ENCODE measurements at regions not wholly inside any gene's neighbourhood (a gene's known extent, or its start where the extent isn't known, plus 50 kb on each side); places are given as distances from the start of the nearest gene placed in this dataset.

- Histone ChIP-seq H3K27ac (ENCODE audit: low read length) (no peak overlapping the region), H3K4me1 (ENCODE audit: control insufficient read depth, low read depth, low read length) (no peaks in the 10 kb centered on the region)
These were observed 402.0 kb downstream of the PTPRU start for GRCh38 chr1:29638281-29638680.

GRCh38 chr1:29636936-29637335 is 400.6 kb downstream of the PTPRU start:
- H3K27ac ChIP-seq (ENCODE audit: low read length), result no peak overlapping the region
- no peaks in the 10 kb centered on the region for H3K36me3 ChIP-seq (ENCODE audit: control insufficient read depth, low read depth, low read length)
- H3K4me3 ChIP-seq (ENCODE audit: low read length), result no peak overlapping the region
- H3K4me1 ChIP-seq (ENCODE audit: control insufficient read depth, low read depth, low read length), result no peaks in the 10 kb centered on the region
- H3K9me3 ChIP-seq (ENCODE audit: control insufficient read depth, low read depth, low read length), result no peaks in the 10 kb centered on the region
- H3K9ac ChIP-seq (ENCODE audit: low read length), result no peak overlapping the region
- H3K27me3 ChIP-seq (ENCODE audit: control insufficient read depth, insufficient read depth, low read length), result no peaks in the 10 kb centered on the region

More at GRCh38 chr1:29638281-29638680, 402.0 kb downstream of the PTPRU start:
- Histone ChIP-seq H3K27me3 (ENCODE audit: control insufficient read depth, insufficient read depth, low read length) (no peaks in the 10 kb centered on the region), H3K36me3 (ENCODE audit: control insufficient read depth, low read depth, low read length) (no peaks in the 10 kb centered on the region), H3K9me3 (ENCODE audit: control insufficient read depth, low read depth, low read length) (no peaks in the 10 kb centered on the region), H3K4me3 (ENCODE audit: low read length) (no peak overlapping the region), H3K9ac (ENCODE audit: low read length) (no peak overlapping the region)

DNA sequence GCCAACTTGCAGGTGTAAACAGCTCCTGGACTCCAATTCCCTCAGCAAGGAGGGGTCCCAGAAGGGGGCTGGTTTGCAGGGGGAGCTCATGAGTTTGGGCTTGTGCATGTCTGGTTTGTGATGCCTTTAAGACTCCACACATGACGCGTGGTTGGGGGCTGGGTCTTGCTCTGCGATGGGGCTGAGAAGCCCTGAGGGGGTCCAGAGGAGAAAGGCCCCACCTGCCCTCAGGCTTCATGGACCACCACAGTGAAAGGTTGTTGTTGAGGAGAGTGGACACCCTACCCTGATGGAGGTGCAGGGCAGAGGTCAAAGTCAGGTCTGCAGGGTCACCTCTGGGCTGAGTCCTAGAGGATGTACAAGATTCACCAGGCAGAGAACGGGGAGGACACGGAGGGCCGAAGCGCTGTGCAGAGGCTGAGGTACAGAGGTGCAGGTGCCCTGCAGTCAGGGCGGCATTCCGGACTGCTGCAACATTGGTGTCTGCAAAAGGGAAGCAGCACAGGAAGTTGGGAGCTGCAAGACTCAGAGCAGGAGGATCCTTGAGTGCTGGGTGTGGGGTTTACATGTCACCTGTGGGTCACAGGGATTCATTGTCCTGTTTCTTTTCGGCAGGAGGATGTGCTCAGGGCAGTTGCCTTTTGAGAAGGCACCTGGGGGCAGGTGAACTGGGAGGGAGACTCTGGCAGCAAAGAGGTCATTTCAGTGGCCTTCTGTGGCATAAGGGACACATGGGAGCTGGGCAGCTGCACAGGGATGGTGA is 399.4 kb downstream of the PTPRU start:
- Histone ChIP-seq H3K27ac (ENCODE audit: low read length) (no peak overlapping the region), H3K9ac (ENCODE audit: low read length) (no peak overlapping the region), H3K9me3 (ENCODE audit: control insufficient read depth, low read depth, low read length) (no peaks in the 10 kb centered on the region), H3K27me3 (ENCODE audit: control insufficient read depth, insufficient read depth, low read length) (no peaks in the 10 kb centered on the region), H3K4me3 (ENCODE audit: low read length) (no peak overlapping the region), H3K36me3 (ENCODE audit: control insufficient read depth, low read depth, low read length) (no peaks in the 10 kb centered on the region), H3K4me1 (ENCODE audit: control insufficient read depth, low read depth, low read length) (no peaks in the 10 kb centered on the region)

DNA sequence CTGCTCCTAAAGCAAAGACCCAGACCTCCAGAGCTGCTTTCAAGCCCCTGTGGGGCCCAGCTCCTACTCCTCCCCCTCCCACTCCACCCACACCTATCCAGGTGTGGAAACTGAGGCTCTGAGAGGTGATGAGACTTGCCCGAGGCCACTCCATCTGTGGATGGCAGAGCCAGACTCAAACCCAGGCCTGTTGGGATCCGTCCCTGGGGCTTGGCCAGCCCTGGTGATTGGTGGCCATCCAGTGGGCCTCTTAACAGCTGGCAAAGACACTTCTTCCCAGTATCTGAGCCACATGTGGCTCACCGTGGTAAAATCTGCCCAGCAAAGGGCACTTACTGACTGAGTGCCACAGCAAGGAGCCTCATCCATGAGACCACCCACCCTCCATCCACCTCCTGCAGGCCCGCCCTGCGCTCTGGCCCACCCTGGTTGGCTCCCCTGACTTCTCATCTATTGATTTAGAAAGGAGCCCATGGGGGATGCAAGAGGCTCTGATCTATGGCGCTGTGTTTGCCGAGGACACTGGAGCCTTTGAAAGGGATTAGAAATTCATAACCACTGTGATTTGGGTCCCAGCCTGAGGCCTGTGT is 398.5 kb downstream of the PTPRU start:
- Histone ChIP-seq H3K9ac (ENCODE audit: low read length) (no peak overlapping the region), H3K27me3 (ENCODE audit: control insufficient read depth, insufficient read depth, low read length) (no peaks in the 10 kb centered on the region), H3K9me3 (ENCODE audit: control insufficient read depth, low read depth, low read length) (no peaks in the 10 kb centered on the region), H3K4me3 (ENCODE audit: low read length) (no peak overlapping the region), H3K27ac (ENCODE audit: low read length) (no peak overlapping the region), H3K4me1 (ENCODE audit: control insufficient read depth, low read depth, low read length) (no peaks in the 10 kb centered on the region), H3K36me3 (ENCODE audit: control insufficient read depth, low read depth, low read length) (no peaks in the 10 kb centered on the region)

GRCh38 chr1:29634324-29634723 is 398.0 kb downstream of the PTPRU start:
- Histone ChIP-seq H3K27me3 (ENCODE audit: control insufficient read depth, insufficient read depth, low read length) (no peaks in the 10 kb centered on the region), H3K27ac (ENCODE audit: low read length) (no peak overlapping the region), H3K9ac (ENCODE audit: low read length) (no peak overlapping the region), H3K4me1 (ENCODE audit: control insufficient read depth, low read depth, low read length) (no peaks in the 10 kb centered on the region), H3K4me3 (ENCODE audit: low read length) (no peak overlapping the region), H3K36me3 (ENCODE audit: control insufficient read depth, low read depth, low read length) (no peaks in the 10 kb centered on the region), H3K9me3 (ENCODE audit: control insufficient read depth, low read depth, low read length) (no peaks in the 10 kb centered on the region)

DNA sequence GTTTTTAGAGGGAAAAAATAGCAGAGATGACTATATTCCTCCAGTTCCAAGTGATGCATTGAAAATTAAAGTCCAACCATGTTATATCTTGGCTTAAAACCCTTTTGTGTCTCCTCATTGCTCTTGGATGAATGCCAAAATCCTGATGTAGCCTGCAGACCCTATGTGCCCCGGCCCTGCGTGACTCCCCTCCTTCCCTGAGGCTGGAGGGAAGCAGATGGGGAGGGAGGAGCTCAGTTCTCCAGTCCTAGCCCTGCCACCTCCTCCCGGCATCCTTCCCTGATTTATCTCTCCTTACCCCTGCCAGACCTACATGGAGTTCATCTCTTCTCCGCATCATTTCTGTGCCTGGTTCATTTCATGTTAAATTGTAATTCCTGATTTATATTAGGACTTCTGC is 397.4 kb downstream of the PTPRU start:
- H3K27me3 ChIP-seq (ENCODE audit: control insufficient read depth, insufficient read depth, low read length), result no peaks in the 10 kb centered on the region
- no peaks in the 10 kb centered on the region for H3K36me3 ChIP-seq (ENCODE audit: control insufficient read depth, low read depth, low read length)
- no peak overlapping the region for H3K27ac ChIP-seq (ENCODE audit: low read length)
- no peak overlapping the region for H3K9ac ChIP-seq (ENCODE audit: low read length)
- no peaks in the 10 kb centered on the region for H3K9me3 ChIP-seq (ENCODE audit: control insufficient read depth, low read depth, low read length)
- H3K4me1 ChIP-seq (ENCODE audit: control insufficient read depth, low read depth, low read length), result no peaks in the 10 kb centered on the region
- H3K4me3 ChIP-seq (ENCODE audit: low read length), result no peak overlapping the region

GRCh38 chr1:29632806-29633615 is 396.7 kb downstream of the PTPRU start:
- no peaks in the 10 kb centered on the region for H3K36me3 ChIP-seq (ENCODE audit: control insufficient read depth, low read depth, low read length)
- H3K9me3 ChIP-seq (ENCODE audit: control insufficient read depth, low read depth, low read length), result no peaks in the 10 kb centered on the region
- H3K27me3 ChIP-seq (ENCODE audit: control insufficient read depth, insufficient read depth, low read length), result no peaks in the 10 kb centered on the region
- no peaks in the 10 kb centered on the region for H3K4me1 ChIP-seq (ENCODE audit: control insufficient read depth, low read depth, low read length)
- H3K27ac ChIP-seq (ENCODE audit: low read length), result no peak overlapping the region
- no peak overlapping the region for H3K4me3 ChIP-seq (ENCODE audit: low read length)
- H3K9ac ChIP-seq (ENCODE audit: low read length), result no peak overlapping the region

- no peaks in the 10 kb centered on the region for H3K9me3 ChIP-seq (ENCODE audit: control insufficient read depth, low read depth, low read length)
- H3K36me3 ChIP-seq (ENCODE audit: control insufficient read depth, low read depth, low read length), result no peaks in the 10 kb centered on the region
- H3K27me3 ChIP-seq (ENCODE audit: control insufficient read depth, insufficient read depth, low read length), result no peaks in the 10 kb centered on the region
- H3K4me1 ChIP-seq (ENCODE audit: control insufficient read depth, low read depth, low read length), result no peaks in the 10 kb centered on the region
- no peak overlapping the region for H3K9ac ChIP-seq (ENCODE audit: low read length)
- H3K27ac ChIP-seq (ENCODE audit: low read length), result no peak overlapping the region
- no peak overlapping the region for H3K4me3 ChIP-seq (ENCODE audit: low read length)
These were observed 395.8 kb downstream of the PTPRU start for GRCh38 chr1:29631836-29632805.

DNA sequence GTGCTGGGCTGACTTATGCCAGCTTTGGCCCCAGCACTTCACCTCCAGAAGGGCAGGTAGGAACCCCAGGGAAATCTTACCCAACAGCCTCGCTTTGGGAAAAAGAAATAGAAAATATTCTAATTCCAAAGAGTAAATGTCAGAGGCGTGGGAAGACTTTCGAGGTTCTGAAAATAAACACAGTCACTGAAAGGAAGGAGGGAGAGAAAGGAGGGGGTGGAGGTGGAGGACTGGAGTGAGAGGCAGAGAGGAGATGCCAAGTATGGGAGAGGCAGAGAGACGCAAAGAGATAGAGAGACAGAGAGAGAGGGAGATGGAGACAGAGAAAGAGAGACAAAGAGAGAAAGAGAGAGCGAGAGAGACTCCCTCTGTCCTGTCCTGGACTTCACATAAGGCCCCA is 395.0 kb downstream of the PTPRU start:
- no peaks in the 10 kb centered on the region for H3K9me3 ChIP-seq (ENCODE audit: control insufficient read depth, low read depth, low read length)
- H3K9ac ChIP-seq (ENCODE audit: low read length), result no peak overlapping the region
- no peaks in the 10 kb centered on the region for H3K4me1 ChIP-seq (ENCODE audit: control insufficient read depth, low read depth, low read length)
- no peaks in the 10 kb centered on the region for H3K27me3 ChIP-seq (ENCODE audit: control insufficient read depth, insufficient read depth, low read length)
- H3K4me3 ChIP-seq (ENCODE audit: low read length), result no peak overlapping the region
- no peak overlapping the region for H3K27ac ChIP-seq (ENCODE audit: low read length)
- H3K36me3 ChIP-seq (ENCODE audit: control insufficient read depth, low read depth, low read length), result no peaks in the 10 kb centered on the region

DNA sequence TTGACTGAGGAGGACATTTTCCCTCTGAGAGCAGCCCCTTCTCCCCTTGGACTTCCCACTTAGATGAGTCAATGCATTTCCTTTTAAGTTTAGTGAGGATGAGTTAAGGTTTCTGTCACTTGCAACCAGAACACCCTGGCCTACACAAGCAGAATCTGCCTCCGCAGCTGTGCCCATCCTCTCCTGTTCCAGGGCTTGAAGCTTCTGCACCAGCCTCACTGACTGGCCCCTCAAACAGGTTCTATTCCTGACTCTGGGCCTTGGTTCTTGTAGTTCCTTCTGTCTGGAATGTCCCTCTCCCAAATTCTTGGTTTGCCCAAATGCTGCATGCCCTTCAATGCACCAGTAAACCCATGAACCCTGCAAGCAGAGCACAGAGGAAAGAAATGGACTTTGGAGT is 394.4 kb downstream of the PTPRU start:
- H3K4me1 ChIP-seq (ENCODE audit: control insufficient read depth, low read depth, low read length), result no peaks in the 10 kb centered on the region
- H3K9ac ChIP-seq (ENCODE audit: low read length), result no peak overlapping the region
- no peaks in the 10 kb centered on the region for H3K36me3 ChIP-seq (ENCODE audit: control insufficient read depth, low read depth, low read length)
- H3K9me3 ChIP-seq (ENCODE audit: control insufficient read depth, low read depth, low read length), result no peaks in the 10 kb centered on the region
- no peaks in the 10 kb centered on the region for H3K27me3 ChIP-seq (ENCODE audit: control insufficient read depth, insufficient read depth, low read length)
- H3K27ac ChIP-seq (ENCODE audit: low read length), result no peak overlapping the region
- H3K4me3 ChIP-seq (ENCODE audit: low read length), result no peak overlapping the region

Data from iPS-18a (cell line).